ENCODE measurements at regions not wholly inside any gene's neighbourhood (a gene's known extent, or its start where the extent isn't known, plus 50 kb on each side); places are given as distances from the start of the nearest gene placed in this dataset.

- no peak for DNase-seq
Measured at GRCh38 chr4:23388699-23389395, 501.0 kb downstream of the PPARGC1A start.

GRCh38 chr4:23388255-23388654 is 501.6 kb downstream of the PPARGC1A start:
- no peak for DNase-seq

GRCh38 chr4:23384741-23385140 is 505.1 kb downstream of the PPARGC1A start:
- DNase-seq, result no peak

GRCh38 chr4:23382879-23383278 is 507.0 kb downstream of the PPARGC1A start:
- no peak for DNase-seq

DNA sequence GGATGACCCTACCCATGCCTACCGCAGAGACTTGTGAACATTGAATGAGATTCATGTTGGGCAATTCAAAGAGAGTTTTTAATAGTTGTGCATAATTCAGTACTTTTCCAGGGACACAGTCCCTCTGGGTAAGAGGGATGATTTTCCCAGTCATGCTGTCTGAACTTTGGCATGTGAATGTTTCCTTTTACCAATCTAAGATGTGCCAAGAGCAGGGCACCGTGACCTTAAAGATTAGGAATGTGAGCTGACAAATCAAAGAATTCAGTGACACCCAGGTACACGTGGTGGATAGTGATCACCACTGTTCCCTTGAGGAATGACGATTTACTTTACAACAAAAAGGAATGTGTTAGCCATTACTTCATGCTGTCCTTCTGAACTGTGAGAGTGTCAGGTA is 515.6 kb downstream of the PPARGC1A start:
- no peak for DNase-seq

DNA sequence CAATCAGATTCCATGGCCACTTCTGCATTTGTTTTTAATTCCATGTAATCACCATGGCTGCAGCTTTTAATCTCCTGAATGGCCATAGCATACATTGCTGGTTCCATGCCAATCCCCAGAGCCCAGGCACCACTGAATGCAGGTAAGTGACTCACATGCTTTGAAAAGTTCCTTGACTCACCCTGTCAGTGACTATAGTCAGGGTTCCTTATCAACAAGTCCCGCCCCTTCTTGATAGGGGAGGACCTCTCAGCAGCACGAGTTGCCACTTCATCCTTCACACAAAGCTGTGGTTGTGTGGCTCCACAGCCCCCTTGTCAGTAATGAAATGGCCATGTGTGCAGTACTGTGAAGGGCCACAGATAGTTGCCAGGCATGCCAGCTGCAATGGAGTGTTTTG is 516.6 kb downstream of the PPARGC1A start:
- DNase-seq, result peak; percentile 3 to 11

DNA sequence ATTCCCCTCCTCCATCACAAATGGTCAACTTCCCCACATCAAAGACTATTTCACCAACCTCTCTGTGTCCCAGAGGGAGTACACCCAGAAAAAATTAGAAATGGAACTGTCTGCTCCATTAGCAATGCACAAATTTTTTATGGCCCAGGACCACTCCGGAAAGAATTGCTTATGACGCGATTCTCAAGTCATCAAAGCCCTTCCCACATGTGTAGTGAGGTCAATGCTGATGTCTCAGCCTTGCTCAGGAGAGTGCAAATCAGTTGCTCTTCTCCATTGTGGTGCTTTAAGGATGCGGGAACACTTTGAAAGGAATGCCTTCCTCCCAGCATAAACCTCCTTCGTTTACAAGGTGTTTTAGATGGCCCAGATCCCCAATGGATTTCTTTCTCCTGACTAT is 518.3 kb downstream of the PPARGC1A start:
- no peak for DNase-seq

DNA sequence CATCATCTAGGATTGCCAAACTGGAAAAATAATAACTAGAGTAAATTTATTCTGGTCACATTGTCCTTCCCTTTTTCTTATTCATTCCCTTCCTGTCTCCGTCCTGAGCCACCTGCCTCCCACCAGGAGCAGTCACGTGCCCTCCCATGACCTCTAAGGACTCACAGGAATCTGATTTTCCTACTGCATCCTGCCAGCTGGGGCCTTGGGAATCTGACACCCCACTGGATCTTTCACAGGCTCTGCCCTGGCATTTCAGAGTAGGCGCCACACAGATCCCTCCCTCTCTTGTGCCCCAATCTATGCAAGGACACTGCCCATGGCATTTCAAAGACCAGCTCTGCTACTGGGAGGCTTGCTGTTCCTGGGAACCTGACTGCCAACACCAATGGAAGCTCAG is 520.5 kb downstream of the PPARGC1A start:
- no peak for DNase-seq

GRCh38 chr4:23368081-23368697 is 521.7 kb downstream of the PPARGC1A start:
- DNase-seq, result peak; percentile 3 to 14

DNA sequence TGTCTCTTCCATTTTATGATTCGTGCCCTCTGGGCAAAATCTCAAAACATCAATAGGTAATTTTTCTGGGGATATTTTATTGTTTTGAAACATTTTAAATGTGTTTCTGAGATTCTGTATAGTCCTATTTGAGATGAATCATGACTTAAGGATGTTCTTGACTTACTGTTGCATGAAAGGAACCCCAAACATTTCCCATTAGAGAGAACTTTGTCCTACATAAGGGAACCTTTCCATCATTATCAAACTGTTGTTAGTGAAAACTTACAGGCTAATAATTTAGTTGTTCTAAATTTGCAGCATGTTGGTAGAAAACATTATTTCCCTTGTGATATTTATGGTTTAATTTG is 523.3 kb downstream of the PPARGC1A start:
- no peak for DNase-seq

GRCh38 chr4:23365871-23366556 is 523.8 kb downstream of the PPARGC1A start:
- DNase-seq, result no peak

DNA sequence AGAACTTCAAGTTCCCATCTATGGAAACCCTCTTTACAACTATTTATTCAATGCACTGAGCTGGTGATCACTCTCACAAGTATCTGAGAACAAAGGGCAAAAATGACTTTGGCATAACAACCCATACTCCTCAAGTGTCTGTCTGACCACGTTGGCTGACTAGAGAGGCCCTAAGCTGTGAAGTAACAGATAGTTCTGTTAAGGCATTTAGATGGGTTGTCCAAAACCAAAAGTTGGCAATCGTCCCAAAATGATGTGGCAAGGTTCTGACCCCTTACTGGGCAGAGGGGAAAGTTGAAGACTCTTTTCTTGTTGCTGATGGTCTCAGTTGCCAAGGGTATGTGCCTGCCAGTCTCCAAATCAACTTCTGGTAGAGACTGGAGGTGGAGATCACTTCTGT is 524.8 kb downstream of the PPARGC1A start:
- no peak for DNase-seq

DNA sequence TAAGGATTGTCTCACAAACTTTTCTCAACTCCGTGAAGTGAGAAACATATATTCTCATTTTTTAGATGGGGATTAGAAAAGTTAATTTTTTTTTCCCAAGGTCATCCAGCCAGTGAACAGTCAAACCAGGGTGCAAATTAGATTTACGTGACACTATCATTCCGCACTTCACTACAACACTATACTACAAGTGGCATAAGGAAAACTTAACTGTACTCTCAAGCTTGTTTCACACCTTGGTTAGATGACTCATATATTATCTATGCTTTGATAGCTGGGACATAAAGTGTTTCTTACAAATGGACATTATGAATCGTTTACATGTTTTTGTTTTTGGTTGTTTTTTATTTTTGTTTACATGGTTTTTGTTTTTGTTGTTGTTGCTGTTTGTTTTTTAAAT is 525.7 kb downstream of the PPARGC1A start:
- no peak for DNase-seq

GRCh38 chr4:23361453-23361852 is 528.4 kb downstream of the PPARGC1A start:
- no peak for DNase-seq

- DNase-seq, result no peak
Measured at GRCh38 chr4:23360718-23361117, 529.1 kb downstream of the PPARGC1A start.

- DNase-seq, result no peak
Measured at GRCh38 chr4:23355258-23355657, 534.6 kb downstream of the PPARGC1A start.

GRCh38 chr4:23353200-23353599 is 536.6 kb downstream of the PPARGC1A start:
- no peak for DNase-seq

- DNase-seq, result no peak
Measured at GRCh38 chr4:23348789-23349498, 540.9 kb downstream of the PPARGC1A start.

DNA sequence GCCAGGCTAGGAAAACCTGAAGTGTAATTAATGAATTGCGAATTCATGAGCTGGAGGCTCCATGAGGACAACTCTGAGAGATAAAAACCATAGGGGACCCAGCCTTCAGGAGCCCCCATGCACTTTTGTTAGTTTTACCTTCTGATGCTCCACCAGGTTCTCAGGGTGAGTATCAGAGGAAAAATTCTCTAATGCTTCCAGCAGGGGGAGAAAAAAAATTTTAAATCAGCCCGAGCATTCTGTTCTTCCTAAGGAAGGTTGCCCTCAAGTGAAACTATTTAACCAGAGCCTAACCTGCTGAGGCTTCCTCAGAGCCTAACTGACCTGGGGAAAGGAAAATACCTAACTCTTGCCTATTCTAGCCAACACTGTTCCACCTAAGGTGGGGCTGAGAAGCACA is 552.6 kb downstream of the PPARGC1A start:
- no peak for DNase-seq

DNA sequence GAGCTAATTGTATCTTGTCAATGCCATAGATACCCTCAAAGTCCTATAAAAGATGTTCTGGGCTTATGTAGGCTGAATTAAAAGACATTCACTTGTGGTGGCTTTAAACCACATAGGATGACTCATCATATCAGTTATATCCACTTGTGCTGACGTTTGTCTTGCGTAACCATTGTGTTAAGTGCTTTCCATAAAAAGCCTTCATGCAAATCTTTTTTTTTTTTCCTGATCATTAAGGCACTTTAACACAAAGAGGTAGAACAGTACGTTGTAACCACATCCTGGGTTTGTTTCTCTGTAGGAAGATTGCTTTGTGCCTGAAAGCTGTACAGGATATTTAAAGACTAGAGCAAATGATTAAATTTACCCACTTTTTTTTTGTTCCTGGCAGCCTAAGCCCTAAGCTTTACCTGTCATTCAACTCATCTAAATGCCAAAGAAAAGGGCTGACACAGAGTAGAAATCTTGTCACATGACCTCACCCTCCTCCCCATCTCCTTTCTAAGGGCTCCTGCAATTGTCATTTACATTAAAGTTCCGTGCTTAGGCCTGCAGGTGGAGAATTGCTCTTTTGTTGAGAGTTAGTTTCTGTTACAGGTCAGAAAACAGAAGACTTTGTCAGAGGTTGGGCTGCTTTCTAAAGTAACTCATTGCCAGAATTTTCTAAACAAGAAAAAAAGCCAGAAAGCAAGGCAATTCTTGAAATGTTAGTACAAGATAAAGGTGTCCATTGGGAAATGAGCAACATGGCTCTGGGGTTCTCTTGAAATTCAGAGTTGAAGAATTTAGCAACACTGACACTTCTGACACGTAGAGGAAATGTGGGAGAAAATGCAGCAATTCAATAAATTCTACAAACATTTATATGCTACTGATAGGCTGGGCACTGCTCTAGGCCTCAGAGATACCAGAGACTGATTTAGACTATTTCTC is 555.6 kb downstream of the PPARGC1A start:
- peak; percentile 23 to 77 for DNase-seq

DNA sequence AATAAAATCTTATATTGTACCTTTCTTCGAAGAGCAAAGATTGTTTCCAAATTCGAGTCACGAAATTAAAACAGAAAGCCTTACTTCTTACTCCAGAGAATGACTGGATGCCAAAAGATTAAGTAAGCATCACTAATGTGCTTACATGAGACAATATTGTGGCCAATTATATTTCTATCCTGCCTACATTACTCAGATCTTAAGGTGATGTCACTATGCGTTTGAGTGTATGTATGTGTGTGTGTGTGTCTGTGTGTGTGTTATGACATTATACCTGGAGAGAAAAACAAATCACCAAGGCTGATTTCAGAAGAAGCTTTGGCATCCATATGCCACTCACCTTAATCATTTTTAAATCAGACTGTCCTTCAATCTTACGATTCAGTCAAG is 556.3 kb downstream of the PPARGC1A start:
- DNase-seq, result peak in 1 of 2 experiments; percentile 45

- no peak for DNase-seq
Measured at GRCh38 chr4:23332313-23332712, 557.5 kb downstream of the PPARGC1A start.

DNA sequence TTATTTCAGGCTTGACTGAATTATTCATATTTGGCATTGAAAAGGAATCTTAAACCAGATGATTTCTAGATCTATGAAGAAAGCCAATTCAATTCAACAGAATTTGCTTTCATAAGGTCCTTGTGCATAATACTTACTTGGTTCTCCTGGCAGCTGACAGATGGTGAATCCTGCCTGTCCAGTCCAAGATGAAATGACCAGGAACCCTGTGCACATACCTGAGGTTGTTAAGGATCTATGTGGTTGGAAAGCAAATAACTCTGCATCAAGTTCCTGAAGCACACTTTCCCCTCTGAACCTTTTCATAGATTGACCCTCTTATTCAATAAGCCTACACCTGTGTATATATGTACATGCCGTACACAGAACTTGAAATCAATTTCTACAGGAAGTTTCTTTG is 562.7 kb downstream of the PPARGC1A start:
- DNase-seq, result no peak

Data from SW 1271 (cell line).